Glutamatergic neuron (in vitro differentiated cells): ENCODE measurements at regions not wholly inside any gene's neighbourhood (a gene's known extent, or its start where the extent isn't known, plus 50 kb on each side); places are given as distances from the start of the nearest gene placed in this dataset.

Source experiments
- DNase-seq: peaks from one replicate; pipeline ENCODE4 v3.0.0; 2022
- H3K27ac Mint-ChIP-seq: one replicate; pipeline ENCODE4 v1.8.0; 2020; ENCODE audit warnings: mild to moderate bottlenecking, mixed read lengths, inconsistent platforms; ENCODE audit not compliant: unreplicated experiment
- H3K27me3 Mint-ChIP-seq: one replicate; pipeline ENCODE4 v1.8.0; 2020; ENCODE audit warnings: mild to moderate bottlenecking, moderate library complexity, mixed read lengths, inconsistent platforms; ENCODE audit not compliant: unreplicated experiment
- H3K36me3 Mint-ChIP-seq: one replicate; pipeline ENCODE4 v1.8.0; 2020; ENCODE audit warnings: mild to moderate bottlenecking, mixed read lengths, inconsistent platforms; ENCODE audit not compliant: unreplicated experiment
- H3K4me1 Mint-ChIP-seq: one replicate; pipeline ENCODE4 v1.8.0; 2020; ENCODE audit warnings: mild to moderate bottlenecking, low read depth, mixed read lengths, inconsistent platforms; ENCODE audit not compliant: unreplicated experiment
- H3K4me3 Mint-ChIP-seq: one replicate; pipeline ENCODE4 v1.8.0; 2020; ENCODE audit warnings: mild to moderate bottlenecking, mixed read lengths, inconsistent platforms; ENCODE audit not compliant: unreplicated experiment
- H3K9me3 Mint-ChIP-seq: one replicate; pipeline ENCODE4 v1.8.0; 2020; ENCODE audit warnings: mild to moderate bottlenecking, moderate library complexity, mixed read lengths, inconsistent platforms; ENCODE audit not compliant: unreplicated experiment
- CTCF ChIP-seq: fragments of 200-600 bp; sonication (generic); IDR thresholded peaks from one replicate; pipeline ENCODE4 v1.5.0; 2021; ENCODE audit not compliant: partially characterized antibody, unreplicated experiment

GRCh38 chr4:147325571-147325981 lies 155.3 kb upstream of the EDNRA start:
- Mint-ChIP-seq H3K4me1 (peaks cover 3% of the 10 kb centered on the region), H3K36me3 (no peaks in the 10 kb centered on the region), H3K9me3 (peaks cover 1% of the 10 kb centered on the region), H3K4me3 (no peak overlapping the region), H3K27ac (peak overlapping the region; percentile 3), H3K27me3 (no peaks in the 10 kb centered on the region)
- no peak for DNase-seq
- no peak for TF ChIP-seq CTCF

GRCh38 chr4:147326591-147326990 lies 154.3 kb upstream of the EDNRA start:
- H3K4me3 Mint-ChIP-seq: no peak overlapping the region
- no peak for TF ChIP-seq CTCF
- no peak for DNase-seq
- no peaks in the 10 kb centered on the region for H3K27me3 Mint-ChIP-seq
- H3K4me1 Mint-ChIP-seq: peaks cover 3% of the 10 kb centered on the region
- no peak overlapping the region for H3K27ac Mint-ChIP-seq
- H3K9me3 Mint-ChIP-seq: no peaks in the 10 kb centered on the region
- H3K36me3 Mint-ChIP-seq: no peaks in the 10 kb centered on the region

- no peak for TF ChIP-seq CTCF
- Mint-ChIP-seq H3K27me3 (no peaks in the 10 kb centered on the region), H3K9me3 (no peaks in the 10 kb centered on the region)
Observed at GRCh38 chr4:147327322-147327721, 153.6 kb upstream of the EDNRA start.

GRCh38 chr4:147328189-147328588 lies 152.7 kb upstream of the EDNRA start:
- Mint-ChIP-seq H3K27me3 (no peaks in the 10 kb centered on the region), H3K36me3 (no peaks in the 10 kb centered on the region), H3K27ac (no peak overlapping the region), H3K9me3 (no peaks in the 10 kb centered on the region), H3K4me3 (no peak overlapping the region), H3K4me1 (peaks cover 3% of the 10 kb centered on the region)
- TF ChIP-seq CTCF: no peak
- DNase-seq: no peak

More at GRCh38 chr4:147327322-147327721, 153.6 kb upstream of the EDNRA start:
- Mint-ChIP-seq H3K4me1 (peaks cover 3% of the 10 kb centered on the region), H3K27ac (no peak overlapping the region), H3K36me3 (no peaks in the 10 kb centered on the region), H3K4me3 (no peak overlapping the region)
- DNase-seq: no peak

- Mint-ChIP-seq H3K4me3 (no peak overlapping the region), H3K27ac (no peak overlapping the region), H3K9me3 (no peaks in the 10 kb centered on the region), H3K36me3 (no peaks in the 10 kb centered on the region), H3K4me1 (peaks cover 3% of the 10 kb centered on the region), H3K27me3 (no peaks in the 10 kb centered on the region)
- DNase-seq: no peak
- TF ChIP-seq CTCF: no peak
Observed at GRCh38 chr4:147328756-147329446, 152.0 kb upstream of the EDNRA start.
